ENCODE measurements at regions not wholly inside any gene's neighbourhood (a gene's known extent, or its start where the extent isn't known, plus 50 kb on each side); places are given as distances from the start of the nearest gene placed in this dataset.

- no peak for TF ChIP-seq EP300 (IDR thresholded peaks at IDR 0.05)
- no peak for TF ChIP-seq POLR2A (IDR thresholded peaks at IDR 0.05)
Measured at GRCh38 chr7:128162666-128163065, 78.4 kb upstream of the LEP start.

Data from tibial nerve (tissue), 3 donors.